ENCODE measurements at regions not wholly inside any gene's neighbourhood (a gene's known extent, or its start where the extent isn't known, plus 50 kb on each side); places are given as distances from the start of the nearest gene placed in this dataset.

DNA sequence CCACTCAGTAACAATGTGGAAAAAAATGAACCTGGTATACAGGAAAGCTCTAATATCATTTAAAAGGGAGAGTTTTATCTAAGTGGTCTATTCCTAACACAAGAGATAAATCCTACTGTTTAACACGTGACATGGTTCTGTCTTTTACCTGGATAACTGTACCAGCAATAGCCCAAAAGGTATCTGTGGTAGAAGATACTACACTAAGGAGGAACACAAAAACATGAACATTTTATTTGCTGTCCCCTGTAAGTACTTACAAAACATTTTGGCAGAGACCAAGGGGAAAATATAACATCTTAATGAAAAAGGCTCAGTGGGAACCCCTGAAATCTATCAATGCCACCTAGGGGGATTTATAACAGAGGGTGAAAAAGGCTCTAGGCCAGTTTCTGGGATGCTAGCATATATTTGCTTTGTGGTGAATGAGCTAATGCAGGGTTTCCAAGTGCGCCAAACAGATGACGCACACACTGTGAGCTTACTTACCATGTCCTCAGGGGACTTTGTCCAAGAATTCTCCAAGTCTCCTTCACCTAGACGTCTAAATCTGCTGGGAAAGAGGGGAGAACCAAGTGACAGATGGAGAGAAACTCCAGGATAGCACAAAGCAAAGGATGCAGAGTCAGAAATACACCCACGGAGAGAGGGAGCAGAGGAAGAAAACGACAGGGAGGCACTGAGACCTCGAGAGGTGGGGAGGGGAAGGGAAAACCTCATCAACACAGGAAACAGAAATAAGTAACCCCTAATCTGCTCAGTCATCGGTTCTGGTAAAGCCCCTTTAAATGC, 112.5 kb upstream of the PRNP start:
- H3K27me3 ChIP-seq (ENCODE audit: control insufficient read depth, insufficient read depth, low read length), result peaks cover 3% of the 10 kb centered on the region
- no peak for FAIRE-seq
- TF ChIP-seq, protein P1, sequence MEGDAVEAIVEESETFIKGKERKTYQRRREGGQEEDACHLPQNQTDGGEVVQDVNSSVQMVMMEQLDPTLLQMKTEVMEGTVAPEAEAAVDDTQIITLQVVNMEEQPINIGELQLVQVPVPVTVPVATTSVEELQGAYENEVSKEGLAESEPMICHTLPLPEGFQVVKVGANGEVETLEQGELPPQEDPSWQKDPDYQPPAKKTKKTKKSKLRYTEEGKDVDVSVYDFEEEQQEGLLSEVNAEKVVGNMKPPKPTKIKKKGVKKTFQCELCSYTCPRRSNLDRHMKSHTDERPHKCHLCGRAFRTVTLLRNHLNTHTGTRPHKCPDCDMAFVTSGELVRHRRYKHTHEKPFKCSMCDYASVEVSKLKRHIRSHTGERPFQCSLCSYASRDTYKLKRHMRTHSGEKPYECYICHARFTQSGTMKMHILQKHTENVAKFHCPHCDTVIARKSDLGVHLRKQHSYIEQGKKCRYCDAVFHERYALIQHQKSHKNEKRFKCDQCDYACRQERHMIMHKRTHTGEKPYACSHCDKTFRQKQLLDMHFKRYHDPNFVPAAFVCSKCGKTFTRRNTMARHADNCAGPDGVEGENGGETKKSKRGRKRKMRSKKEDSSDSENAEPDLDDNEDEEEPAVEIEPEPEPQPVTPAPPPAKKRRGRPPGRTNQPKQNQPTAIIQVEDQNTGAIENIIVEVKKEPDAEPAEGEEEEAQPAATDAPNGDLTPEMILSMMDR (IDR thresholded peaks at IDR 0.05; ENCODE audit: insufficient read depth, low read length, severe bottlenecking), result no peak
- H3K36me3 ChIP-seq (ENCODE audit: control insufficient read depth, insufficient read depth, low read length), result no peaks in the 10 kb centered on the region
- H3K4me3 ChIP-seq (ENCODE audit: low read depth, low read length), result no peak overlapping the region
- DNase-seq (ENCODE audit: low read depth), result peak; percentile 90

DNA sequence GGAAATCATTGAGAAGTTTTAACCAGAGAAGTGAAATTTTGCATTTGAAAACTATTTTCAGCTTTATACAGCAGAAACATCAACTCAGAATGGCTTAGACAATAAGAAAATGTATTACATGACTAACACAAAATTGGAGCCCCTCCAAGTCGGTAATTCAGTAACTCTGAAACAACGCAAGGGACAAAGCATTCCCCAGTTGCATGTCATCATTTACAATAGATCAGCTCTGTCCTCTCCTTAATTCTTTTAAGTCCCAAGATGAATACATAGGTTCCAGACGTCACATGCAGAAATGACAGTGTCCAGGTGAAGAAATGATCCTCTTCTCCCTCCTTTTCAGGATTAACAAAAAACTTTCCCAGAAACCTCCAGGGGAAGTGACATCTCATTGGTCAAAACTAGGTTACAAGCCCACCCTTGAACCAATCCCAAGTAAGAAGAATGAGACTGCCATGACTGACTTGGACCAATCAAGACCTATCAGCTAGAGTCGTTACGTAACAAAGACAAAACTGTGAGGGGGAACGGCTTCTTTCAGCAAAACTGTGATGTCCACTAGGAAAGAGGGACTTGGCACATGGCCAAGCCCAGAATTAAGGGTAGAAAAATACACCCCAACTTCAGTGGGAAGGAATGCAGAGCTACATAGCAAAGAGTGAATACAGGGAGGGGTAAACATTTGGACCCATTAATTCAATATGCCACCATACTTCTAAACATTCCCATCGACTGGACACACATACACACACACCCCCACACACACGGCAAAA, 114.3 kb upstream of the PRNP start:
- DNase-seq (ENCODE audit: low read depth) (no peak), FAIRE-seq (no peak)
- H3K36me3 ChIP-seq (ENCODE audit: control insufficient read depth, insufficient read depth, low read length), result no peaks in the 10 kb centered on the region
- no peak overlapping the region for H3K4me3 ChIP-seq (ENCODE audit: low read depth, low read length)
- TF ChIP-seq, protein P1 (IDR thresholded peaks at IDR 0.05; ENCODE audit: insufficient read depth, low read length, severe bottlenecking), result no peak
- H3K27me3 ChIP-seq (ENCODE audit: control insufficient read depth, insufficient read depth, low read length), result no peaks in the 10 kb centered on the region

- Histone ChIP-seq H3K36me3 (ENCODE audit: control insufficient read depth, insufficient read depth, low read length) (no peaks in the 10 kb centered on the region), H3K4me3 (ENCODE audit: low read depth, low read length) (no peak overlapping the region), H3K27me3 (ENCODE audit: control insufficient read depth, insufficient read depth, low read length) (no peaks in the 10 kb centered on the region)
- no peak for FAIRE-seq
- TF ChIP-seq, protein P1 (IDR thresholded peaks at IDR 0.05; ENCODE audit: insufficient read depth, low read length, severe bottlenecking), result no peak
- DNase-seq (ENCODE audit: low read depth), result no peak
Measured at GRCh38 chr20:4569865-4570264, 116.4 kb upstream of the PRNP start.

DNA sequence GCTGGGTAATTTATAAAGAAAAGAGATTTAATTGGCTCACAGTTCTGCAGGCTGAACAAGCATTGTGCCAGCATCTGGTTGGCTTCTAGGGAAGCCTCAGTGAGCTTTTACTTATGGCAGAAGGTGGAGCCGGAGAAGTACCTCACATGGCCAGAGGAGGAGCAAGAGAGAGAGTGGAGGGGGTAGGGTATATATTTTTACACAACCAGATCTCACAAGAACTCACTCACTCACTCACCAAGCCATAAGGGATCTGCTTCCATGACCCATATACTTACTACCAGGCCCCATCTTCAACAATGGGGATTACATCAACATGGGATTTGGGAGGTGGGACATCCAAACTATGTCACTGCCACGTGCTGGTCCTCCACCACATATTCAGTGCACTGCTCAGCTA, 117.2 kb upstream of the PRNP start:
- Histone ChIP-seq H3K4me3 (ENCODE audit: low read depth, low read length) (no peak overlapping the region), H3K36me3 (ENCODE audit: control insufficient read depth, insufficient read depth, low read length) (no peaks in the 10 kb centered on the region), H3K27me3 (ENCODE audit: control insufficient read depth, insufficient read depth, low read length) (no peaks in the 10 kb centered on the region)
- TF ChIP-seq, protein P1 (IDR thresholded peaks at IDR 0.05; ENCODE audit: insufficient read depth, low read length, severe bottlenecking), result peak; percentile 10
- no peak for FAIRE-seq
- no peak for DNase-seq (ENCODE audit: low read depth)

- DNase-seq (ENCODE audit: low read depth) (no peak), FAIRE-seq (no peak)
- TF ChIP-seq, protein P1 (IDR thresholded peaks at IDR 0.05; ENCODE audit: insufficient read depth, low read length, severe bottlenecking), result no peak
- Histone ChIP-seq H3K4me3 (ENCODE audit: low read depth, low read length) (no peak overlapping the region), H3K36me3 (ENCODE audit: control insufficient read depth, insufficient read depth, low read length) (no peaks in the 10 kb centered on the region), H3K27me3 (ENCODE audit: control insufficient read depth, insufficient read depth, low read length) (no peaks in the 10 kb centered on the region)
Measured at GRCh38 chr20:4568361-4568959, 117.8 kb upstream of the PRNP start.

Measured in bronchial epithelial cell (primary cell).